ENCODE measurements at regions not wholly inside any gene's neighbourhood (a gene's known extent, or its start where the extent isn't known, plus 50 kb on each side); places are given as distances from the start of the nearest gene placed in this dataset.
A peak's percentile ranks its signal among the peaks of the same experiment; 100 is the strongest.

GRCh38 chr11:82003024-82003423 lies 730.6 kb downstream of the FAM181B start:
- DNase-seq (ENCODE audit: low spot score), result no peak
- WGBS, 2 donors (ENCODE audit: extremely low coverage in 2 of 2, insufficient read length in 2 of 2, insufficient replicate concordance in 1 of 2), result no CpG with 5 or more reads among the region's 8 CpGs
- no peaks in the 10 kb centered on the region for H3K79me1 ChIP-seq (ENCODE audit: low read depth, low read length)

GRCh38 chr11:81995889-81996288 lies 737.8 kb downstream of the FAM181B start:
- Histone ChIP-seq H3K9me3 (replicated peaks in 1 of 2; ENCODE audit: control insufficient read depth in 2 of 2, insufficient read depth in 1 of 2, low read depth in 1 of 2, low read length in 2 of 2) (no peaks in the 10 kb centered on the region), H4K91ac (ENCODE audit: low read depth, low read length, poor library complexity) (no peak overlapping the region), H2BK12ac (ENCODE audit: low read length) (no peak overlapping the region), H3K14ac (ENCODE audit: low read length) (no peak overlapping the region), H2AK5ac (ENCODE audit: low read depth, low read length) (no peak overlapping the region), H3K36me3 (replicated peaks in 1 of 2; ENCODE audit: control insufficient read depth in 2 of 2, insufficient read depth in 2 of 2, low read length in 2 of 2) (no peaks in the 10 kb centered on the region), H2BK120ac (ENCODE audit: low read depth, low read length) (no peak overlapping the region), H3K4ac (ENCODE audit: low read length) (no peak overlapping the region), H3K18ac (ENCODE audit: low read length) (peak overlapping the region; percentile 16), H3K4me1 (ENCODE audit: control insufficient read depth in 2 of 2, insufficient read depth in 1 of 2, low read depth in 1 of 2, low read length in 2 of 2) (no peaks in the 10 kb centered on the region), H4K8ac (ENCODE audit: low read depth, low read length) (no peak overlapping the region), H3K4me3 (ENCODE audit: low read length in 2 of 2) (peak overlapping the region in 1 of 2 donors; percentile 57), H3K27me3 (ENCODE audit: control insufficient read depth in 3 of 3, insufficient read depth in 3 of 3, low read depth in 1 of 3, low read length in 3 of 3) (no peaks in the 10 kb centered on the region), H3K4me2 (ENCODE audit: insufficient read depth, low read length, poor library complexity, severe bottlenecking) (no peak overlapping the region), H2AFZ (ENCODE audit: low read length) (no peak overlapping the region), H3K23ac (ENCODE audit: low read depth, low read length, poor library complexity) (peak overlapping the region; percentile 80), H3K79me1 (ENCODE audit: low read depth, low read length) (no peaks in the 10 kb centered on the region), H2BK15ac (ENCODE audit: low read length) (no peak overlapping the region), H3K27ac (replicated peaks; ENCODE audit: low read length) (no peak overlapping the region), H3K9ac (ENCODE audit: low read depth, low read length, poor library complexity) (no peak overlapping the region), H2BK5ac (ENCODE audit: low read length) (no peak overlapping the region)
- no CpG with 5 or more reads among the region's 8 CpGs for WGBS, 2 donors (ENCODE audit: extremely low coverage in 2 of 2, insufficient read length in 2 of 2, insufficient replicate concordance in 1 of 2)
- DNase-seq (ENCODE audit: low spot score), result no peak

More at GRCh38 chr11:82003024-82003423, 730.6 kb downstream of the FAM181B start:
- H4K91ac ChIP-seq (ENCODE audit: low read depth, low read length, poor library complexity), result peak overlapping the region; percentile 90
- H2AK5ac ChIP-seq (ENCODE audit: low read depth, low read length), result no peak overlapping the region
- no peak overlapping the region for H2BK15ac ChIP-seq (ENCODE audit: low read length)
- no peak overlapping the region for H3K4me3 ChIP-seq (ENCODE audit: low read length in 2 of 2)
- no peak overlapping the region for H3K4ac ChIP-seq (ENCODE audit: low read length)
- H3K18ac ChIP-seq (ENCODE audit: low read length), result peak overlapping the region; percentile 72
- no peaks in the 10 kb centered on the region for H3K36me3 ChIP-seq (replicated peaks in 1 of 2; ENCODE audit: control insufficient read depth in 2 of 2, insufficient read depth in 2 of 2, low read length in 2 of 2)
- no peak overlapping the region for H2AFZ ChIP-seq (ENCODE audit: low read length)
- no peak overlapping the region for H3K14ac ChIP-seq (ENCODE audit: low read length)
- H2BK12ac ChIP-seq (ENCODE audit: low read length), result no peak overlapping the region
- H2BK120ac ChIP-seq (ENCODE audit: low read depth, low read length), result no peak overlapping the region
- no peak overlapping the region for H3K9ac ChIP-seq (ENCODE audit: low read depth, low read length, poor library complexity)
- no peak overlapping the region for H3K4me2 ChIP-seq (ENCODE audit: insufficient read depth, low read length, poor library complexity, severe bottlenecking)
- H4K8ac ChIP-seq (ENCODE audit: low read depth, low read length), result no peak overlapping the region
- H3K4me1 ChIP-seq (ENCODE audit: control insufficient read depth in 2 of 2, insufficient read depth in 1 of 2, low read depth in 1 of 2, low read length in 2 of 2), result no peaks in the 10 kb centered on the region
- no peaks in the 10 kb centered on the region for H3K27me3 ChIP-seq (ENCODE audit: control insufficient read depth in 3 of 3, insufficient read depth in 3 of 3, low read depth in 1 of 3, low read length in 3 of 3)
- H3K23ac ChIP-seq (ENCODE audit: low read depth, low read length, poor library complexity), result no peak overlapping the region
- no peak overlapping the region for H2BK5ac ChIP-seq (ENCODE audit: low read length)
- H3K27ac ChIP-seq (replicated peaks; ENCODE audit: low read length), result no peak overlapping the region
- no peaks in the 10 kb centered on the region for H3K9me3 ChIP-seq (replicated peaks in 1 of 2; ENCODE audit: control insufficient read depth in 2 of 2, insufficient read depth in 1 of 2, low read depth in 1 of 2, low read length in 2 of 2)

- Histone ChIP-seq H3K14ac (ENCODE audit: low read length) (no peak overlapping the region), H3K27ac (replicated peaks; ENCODE audit: low read length) (no peak overlapping the region), H3K23ac (ENCODE audit: low read depth, low read length, poor library complexity) (no peak overlapping the region), H3K36me3 (replicated peaks in 1 of 2; ENCODE audit: control insufficient read depth in 2 of 2, insufficient read depth in 2 of 2, low read length in 2 of 2) (no peaks in the 10 kb centered on the region), H3K9me3 (replicated peaks in 1 of 2; ENCODE audit: control insufficient read depth in 2 of 2, insufficient read depth in 1 of 2, low read depth in 1 of 2, low read length in 2 of 2) (no peaks in the 10 kb centered on the region), H3K4ac (ENCODE audit: low read length) (no peak overlapping the region), H2BK5ac (ENCODE audit: low read length) (no peak overlapping the region), H3K27me3 (ENCODE audit: control insufficient read depth in 3 of 3, insufficient read depth in 3 of 3, low read depth in 1 of 3, low read length in 3 of 3) (no peaks in the 10 kb centered on the region), H2BK120ac (ENCODE audit: low read depth, low read length) (no peak overlapping the region), H2AFZ (ENCODE audit: low read length) (no peak overlapping the region), H3K79me1 (ENCODE audit: low read depth, low read length) (no peaks in the 10 kb centered on the region), H3K18ac (ENCODE audit: low read length) (no peak overlapping the region), H2BK12ac (ENCODE audit: low read length) (no peak overlapping the region), H2AK5ac (ENCODE audit: low read depth, low read length) (no peak overlapping the region), H4K8ac (ENCODE audit: low read depth, low read length) (no peak overlapping the region), H3K4me3 (ENCODE audit: low read length in 2 of 2) (no peak overlapping the region), H4K91ac (ENCODE audit: low read depth, low read length, poor library complexity) (no peak overlapping the region), H3K4me2 (ENCODE audit: insufficient read depth, low read length, poor library complexity, severe bottlenecking) (no peak overlapping the region), H3K4me1 (ENCODE audit: control insufficient read depth in 2 of 2, insufficient read depth in 1 of 2, low read depth in 1 of 2, low read length in 2 of 2) (no peaks in the 10 kb centered on the region), H2BK15ac (ENCODE audit: low read length) (no peak overlapping the region), H3K9ac (ENCODE audit: low read depth, low read length, poor library complexity) (no peak overlapping the region)
- no peak for DNase-seq (ENCODE audit: low spot score)
Observed at GRCh38 chr11:81993755-81994154, 739.9 kb downstream of the FAM181B start.

GRCh38 chr11:81990659-81991443 lies 742.8 kb downstream of the FAM181B start:
- H2AK5ac ChIP-seq (ENCODE audit: low read depth, low read length), result no peak overlapping the region
- no peak overlapping the region for H2BK12ac ChIP-seq (ENCODE audit: low read length)
- H3K9me3 ChIP-seq (replicated peaks in 1 of 2; ENCODE audit: control insufficient read depth in 2 of 2, insufficient read depth in 1 of 2, low read depth in 1 of 2, low read length in 2 of 2), result peaks cover 0 to 3% of the 10 kb centered on the region in 2 donors
- peak overlapping the region; percentile 13 for H2BK5ac ChIP-seq (ENCODE audit: low read length)
- H2AFZ ChIP-seq (ENCODE audit: low read length), result no peak overlapping the region
- WGBS, 2 donors (ENCODE audit: extremely low coverage in 2 of 2, insufficient read length in 2 of 2, insufficient replicate concordance in 1 of 2), result no CpG with 5 or more reads among the region's 27 CpGs
- H3K79me1 ChIP-seq (ENCODE audit: low read depth, low read length), result no peaks in the 10 kb centered on the region
- H3K27ac ChIP-seq (replicated peaks; ENCODE audit: low read length), result no peak overlapping the region
- no peak overlapping the region for H3K14ac ChIP-seq (ENCODE audit: low read length)
- H3K27me3 ChIP-seq (ENCODE audit: control insufficient read depth in 3 of 3, insufficient read depth in 3 of 3, low read depth in 1 of 3, low read length in 3 of 3), result no peaks in the 10 kb centered on the region
- no peak overlapping the region for H3K4me2 ChIP-seq (ENCODE audit: insufficient read depth, low read length, poor library complexity, severe bottlenecking)
- no peaks in the 10 kb centered on the region for H3K4me1 ChIP-seq (ENCODE audit: control insufficient read depth in 2 of 2, insufficient read depth in 1 of 2, low read depth in 1 of 2, low read length in 2 of 2)
- peak overlapping the region; percentile 43 for H3K23ac ChIP-seq (ENCODE audit: low read depth, low read length, poor library complexity)
- H4K91ac ChIP-seq (ENCODE audit: low read depth, low read length, poor library complexity), result no peak overlapping the region
- no peak overlapping the region for H2BK15ac ChIP-seq (ENCODE audit: low read length)
- H4K8ac ChIP-seq (ENCODE audit: low read depth, low read length), result no peak overlapping the region
- no peak overlapping the region for H2BK120ac ChIP-seq (ENCODE audit: low read depth, low read length)
- H3K36me3 ChIP-seq (replicated peaks in 1 of 2; ENCODE audit: control insufficient read depth in 2 of 2, insufficient read depth in 2 of 2, low read length in 2 of 2), result no peaks in the 10 kb centered on the region
- no peak overlapping the region for H3K4me3 ChIP-seq (ENCODE audit: low read length in 2 of 2)
- H3K4ac ChIP-seq (ENCODE audit: low read length), result no peak overlapping the region
- H3K9ac ChIP-seq (ENCODE audit: low read depth, low read length, poor library complexity), result no peak overlapping the region
- no peak for DNase-seq (ENCODE audit: low spot score)
- H3K18ac ChIP-seq (ENCODE audit: low read length), result no peak overlapping the region
